Upper lobe of left lung (tissue), 6 donors: ENCODE measurements at regions not wholly inside any gene's neighbourhood (a gene's known extent, or its start where the extent isn't known, plus 50 kb on each side); places are given as distances from the start of the nearest gene placed in this dataset.
"Not testable (repeated sequence)": the region's sequence is repeated elsewhere in the genome, so short reads cannot be mapped to it uniquely, and the experiment has no call there.

Source experiments
- ATAC-seq, 2 donors: fragments of 200-7000 bp; cut with Tn5 transposase; one replicate each; pipeline ENCODE4 v1.9.1; 2022; ENCODE audit warnings: mild to moderate bottlenecking in 2 of 2, moderate library complexity in 2 of 2; ENCODE audit not compliant: low FRiP score in 2 of 2
- DNase-seq, 2 donors: peaks; one replicate each; pipeline ENCODE4 v3.0.0-alpha.2; 2019 to 2020
- H3K27ac ChIP-seq, 4 donors: fragments of 200-600 bp; sonication (generic); one replicate each; pipeline ENCODE4 v1.5.1; 2016 to 2019
- H3K27me3 ChIP-seq, 4 donors: fragments of 200-600 bp; sonication (generic); one replicate each; pipeline ENCODE4 v1.5.1; 2017 to 2019
- H3K36me3 ChIP-seq, 4 donors: fragments of 200-600 bp; sonication (generic); one replicate each; pipeline ENCODE4 v1.5.1; 2016 to 2019
- H3K4me1 ChIP-seq, 4 donors: fragments of 200-600 bp; sonication (generic); one replicate each; pipeline ENCODE4 v1.5.1; 2018 to 2019
- H3K4me3 ChIP-seq, 4 donors: fragments of 200-600 bp; sonication (generic); one replicate each; pipeline ENCODE4 v1.5.1; 2017 to 2019; ENCODE audit warnings: mild to moderate bottlenecking in 2 of 4, moderate library complexity in 1 of 4
- H3K9me3 ChIP-seq, 4 donors: fragments of 200-600 bp; sonication (generic); one replicate each; pipeline ENCODE4 v1.5.1; 2018 to 2019
- EP300 ChIP-seq, 4 donors: sonication (generic); formaldehyde crosslinking; IDR thresholded peaks; one replicate each; pipeline ENCODE4 v1.5.1; 2017; ENCODE audit warnings: antibody characterized with exemption in 4 of 4, control low read depth in 2 of 4
- POLR2A ChIP-seq, 4 donors: fragments of 450-650 bp; IDR thresholded peaks; one replicate each; pipeline ENCODE4 v1.5.1; 2016 to 2017; ENCODE audit warnings: antibody characterized with exemption in 4 of 4, mild to moderate bottlenecking in 2 of 4
- POLR2AphosphoS5 ChIP-seq, 2 donors: sonication (generic); formaldehyde crosslinking; IDR thresholded peaks; one replicate each; pipeline ENCODE4 v1.5.1; 2017; ENCODE audit warnings: antibody characterized with exemption in 2 of 2
- WGBS, 2 donors: methylation state at CpG; one replicate each; pipeline ENCODE4 v1.1.5; 2017 to 2018; 5-methylcytosine and 5-hydroxymethylcytosine counted together
- TF ChIP-seq, protein P1 (sequence below), 6 experiments: fragments of 450-650 bp in 4 of 6; fragments of 200-600 bp in 2 of 6; sonication (generic) in 2 of 6; IDR thresholded peaks; one replicate each; pipeline ENCODE4 v1.5.1; 2016 to 2019; ENCODE audit warnings: antibody characterized with exemption in 6 of 6
- donor health status: DM: no; HTN: no; CAD: no; lungs with moderate emphysema.
- donor health status: DM: no; HTN: yes; CAD: no; lungs with severe emphysema.

GRCh38 chr3:153928851-153929250, 192.3 kb upstream of the ARHGEF26 start:
- ATAC-seq (no peak), DNase-seq (no peak)
- Histone ChIP-seq H3K4me3 (no peak overlapping the region), H3K4me1 (no peaks in the 10 kb centered on the region), H3K27ac (no peak overlapping the region), H3K9me3 (no peaks in the 10 kb centered on the region), H3K27me3 (no peaks in the 10 kb centered on the region), H3K36me3 (no peaks in the 10 kb centered on the region)
- TF ChIP-seq EP300 (IDR thresholded peaks at IDR 0.05) (no peak), POLR2A (IDR thresholded peaks at IDR 0.05) (no peak), POLR2AphosphoS5 (IDR thresholded peaks at IDR 0.05) (no peak)
- TF ChIP-seq, protein P1, sequence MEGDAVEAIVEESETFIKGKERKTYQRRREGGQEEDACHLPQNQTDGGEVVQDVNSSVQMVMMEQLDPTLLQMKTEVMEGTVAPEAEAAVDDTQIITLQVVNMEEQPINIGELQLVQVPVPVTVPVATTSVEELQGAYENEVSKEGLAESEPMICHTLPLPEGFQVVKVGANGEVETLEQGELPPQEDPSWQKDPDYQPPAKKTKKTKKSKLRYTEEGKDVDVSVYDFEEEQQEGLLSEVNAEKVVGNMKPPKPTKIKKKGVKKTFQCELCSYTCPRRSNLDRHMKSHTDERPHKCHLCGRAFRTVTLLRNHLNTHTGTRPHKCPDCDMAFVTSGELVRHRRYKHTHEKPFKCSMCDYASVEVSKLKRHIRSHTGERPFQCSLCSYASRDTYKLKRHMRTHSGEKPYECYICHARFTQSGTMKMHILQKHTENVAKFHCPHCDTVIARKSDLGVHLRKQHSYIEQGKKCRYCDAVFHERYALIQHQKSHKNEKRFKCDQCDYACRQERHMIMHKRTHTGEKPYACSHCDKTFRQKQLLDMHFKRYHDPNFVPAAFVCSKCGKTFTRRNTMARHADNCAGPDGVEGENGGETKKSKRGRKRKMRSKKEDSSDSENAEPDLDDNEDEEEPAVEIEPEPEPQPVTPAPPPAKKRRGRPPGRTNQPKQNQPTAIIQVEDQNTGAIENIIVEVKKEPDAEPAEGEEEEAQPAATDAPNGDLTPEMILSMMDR (IDR thresholded peaks at IDR 0.05): no peak

DNA sequence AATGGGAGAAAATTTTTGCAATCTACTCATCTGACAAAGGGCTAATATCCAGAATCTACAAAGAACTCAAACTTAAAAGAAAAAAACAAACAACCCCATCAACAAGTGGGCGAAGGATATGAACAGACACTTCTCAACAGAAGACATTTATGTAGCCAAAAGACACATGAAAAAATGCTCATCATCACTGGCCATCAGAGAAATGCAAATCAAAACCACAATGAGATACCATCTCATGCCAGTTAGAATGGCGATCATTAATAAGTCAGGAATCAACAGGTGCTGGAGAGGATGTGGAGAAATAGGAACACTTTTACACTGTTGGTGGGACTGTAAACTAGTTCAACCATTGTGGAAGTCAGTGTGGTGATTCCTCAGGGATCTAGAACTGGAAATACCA, 187.7 kb upstream of the ARHGEF26 start:
- not testable (repeated sequence) for H3K4me3 ChIP-seq, H3K36me3 ChIP-seq, H3K9me3 ChIP-seq, H3K27ac ChIP-seq, ATAC-seq, H3K27me3 ChIP-seq, DNase-seq, H3K4me1 ChIP-seq
- WGBS, 2 donors: 88 to 97% methylated on average over 2 of the region's 2 CpGs

- H3K36me3 ChIP-seq: no peaks in the 10 kb centered on the region
- no peaks in the 10 kb centered on the region for H3K9me3 ChIP-seq
- no peaks in the 10 kb centered on the region for H3K4me1 ChIP-seq
- H3K27me3 ChIP-seq: no peaks in the 10 kb centered on the region
- TF ChIP-seq EP300 (IDR thresholded peaks at IDR 0.05) (no peak), POLR2A (IDR thresholded peaks at IDR 0.05) (no peak), POLR2AphosphoS5 (IDR thresholded peaks at IDR 0.05) (no peak)
- TF ChIP-seq, protein P1 (IDR thresholded peaks at IDR 0.05): no peak
- H3K27ac ChIP-seq: no peak overlapping the region
- 65 to 71% methylated on average over 2 of the region's 2 CpGs for WGBS, 2 donors
- DNase-seq (no peak), ATAC-seq (no peak)
- H3K4me3 ChIP-seq: no peak overlapping the region
Observed at GRCh38 chr3:153944084-153944483, 177.1 kb upstream of the ARHGEF26 start.

GRCh38 chr3:153951276-153951675, 169.9 kb upstream of the ARHGEF26 start:
- Histone ChIP-seq H3K36me3 (no peaks in the 10 kb centered on the region), H3K27ac (no peak overlapping the region), H3K9me3 (no peaks in the 10 kb centered on the region), H3K27me3 (no peaks in the 10 kb centered on the region), H3K4me3 (no peak overlapping the region), H3K4me1 (no peaks in the 10 kb centered on the region)
- 64 to 74% methylated on average over 2 of the region's 2 CpGs for WGBS, 2 donors
- ATAC-seq (no peak), DNase-seq (no peak)
- TF ChIP-seq POLR2A (IDR thresholded peaks at IDR 0.05) (no peak), POLR2AphosphoS5 (IDR thresholded peaks at IDR 0.05) (no peak), EP300 (IDR thresholded peaks at IDR 0.05) (no peak)
- TF ChIP-seq, protein P1 (IDR thresholded peaks at IDR 0.05): no peak

DNA sequence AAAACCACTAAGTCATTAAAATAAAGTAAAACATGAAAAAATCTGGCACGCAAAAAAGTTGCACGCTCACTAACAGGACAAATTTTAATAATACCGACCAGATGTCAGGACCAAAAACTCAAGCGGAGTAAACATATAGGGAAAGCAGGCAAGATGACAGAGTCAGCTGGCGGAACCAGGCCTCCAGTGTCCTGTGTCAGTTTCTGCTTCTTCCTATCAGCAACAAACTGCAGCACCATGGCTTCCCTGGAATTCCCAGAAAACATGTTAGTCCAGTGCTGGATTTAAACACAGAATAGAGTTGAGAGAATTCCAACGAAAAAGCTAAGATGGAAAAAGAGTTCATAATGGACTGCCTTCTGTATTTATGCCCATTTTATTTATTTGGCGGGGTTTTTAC, 169.1 kb upstream of the ARHGEF26 start:
- H3K27me3 ChIP-seq: no peaks in the 10 kb centered on the region
- ATAC-seq (no peak), DNase-seq (no peak)
- 82 to 83% methylated on average over 7 of the region's 7 CpGs for WGBS, 2 donors
- no peak overlapping the region for H3K4me3 ChIP-seq
- no peak overlapping the region for H3K27ac ChIP-seq
- H3K4me1 ChIP-seq: no peaks in the 10 kb centered on the region
- no peaks in the 10 kb centered on the region for H3K9me3 ChIP-seq
- H3K36me3 ChIP-seq: no peaks in the 10 kb centered on the region
- TF ChIP-seq POLR2A (IDR thresholded peaks at IDR 0.05): no peak
- no peak for TF ChIP-seq POLR2AphosphoS5 (IDR thresholded peaks at IDR 0.05)
- TF ChIP-seq EP300 (IDR thresholded peaks at IDR 0.05): no peak

- Histone ChIP-seq H3K27ac (no peak overlapping the region), H3K9me3 (no peaks in the 10 kb centered on the region), H3K36me3 (no peaks in the 10 kb centered on the region), H3K27me3 (no peaks in the 10 kb centered on the region), H3K4me1 (no peaks in the 10 kb centered on the region), H3K4me3 (no peak overlapping the region)
- 63 to 67% methylated on average over 5 of the region's 5 CpGs for WGBS, 2 donors
- DNase-seq: no peak
- TF ChIP-seq, protein P1 (IDR thresholded peaks at IDR 0.05): no peak
- no peak for TF ChIP-seq EP300 (IDR thresholded peaks at IDR 0.05)
- no peak for TF ChIP-seq POLR2A (IDR thresholded peaks at IDR 0.05)
- no peak for ATAC-seq
Observed at GRCh38 chr3:153956613-153957012, 164.6 kb upstream of the ARHGEF26 start.
